ENCODE measurements at regions not wholly inside any gene's neighbourhood (a gene's known extent, or its start where the extent isn't known, plus 50 kb on each side); places are given as distances from the start of the nearest gene placed in this dataset.
"Not testable (repeated sequence)": the region's sequence is repeated elsewhere in the genome, so short reads cannot be mapped to it uniquely, and the experiment has no call there.

DNA sequence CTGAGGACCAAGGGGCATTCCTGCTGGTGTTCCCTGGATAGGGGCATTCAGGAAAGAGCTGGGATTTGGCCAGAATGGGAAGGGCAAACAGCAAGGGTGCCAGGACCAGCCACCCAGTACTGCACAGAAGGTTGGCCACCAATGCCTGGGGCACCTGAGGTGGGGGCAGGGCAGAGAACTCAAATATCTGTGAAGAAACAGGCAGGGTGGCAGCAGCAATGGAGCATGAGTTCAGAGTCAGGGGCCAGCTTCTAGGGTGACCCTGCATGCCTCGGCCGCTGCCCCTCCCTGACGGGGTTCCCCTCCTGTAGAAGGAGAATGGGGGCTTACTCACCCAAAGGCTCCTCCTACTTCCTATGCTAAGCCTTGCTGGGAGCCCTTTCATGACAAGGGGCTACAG is 79.3 kb upstream of the SHANK2 start:
- DNase-seq, result no peak

DNA sequence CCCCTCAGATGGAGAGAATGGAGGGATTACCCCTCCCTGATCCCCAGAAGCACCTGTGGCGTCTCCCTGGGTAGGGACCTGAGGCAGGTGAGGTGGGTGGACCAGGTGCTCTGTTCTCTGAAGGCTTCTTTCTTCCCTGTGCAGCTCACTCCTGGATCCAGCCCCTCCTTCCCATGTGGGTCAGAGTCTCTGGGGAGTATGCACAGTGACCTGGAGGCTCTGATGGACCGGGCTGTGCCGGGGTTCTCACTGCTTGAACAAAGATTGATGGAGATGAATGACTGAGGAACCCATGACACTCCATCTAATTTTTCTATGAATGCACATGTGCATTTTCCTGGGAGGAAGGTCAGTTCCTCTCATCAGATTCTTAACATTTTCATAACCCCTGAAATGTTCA is 78.6 kb upstream of the SHANK2 start:
- DNase-seq, result no peak

DNA sequence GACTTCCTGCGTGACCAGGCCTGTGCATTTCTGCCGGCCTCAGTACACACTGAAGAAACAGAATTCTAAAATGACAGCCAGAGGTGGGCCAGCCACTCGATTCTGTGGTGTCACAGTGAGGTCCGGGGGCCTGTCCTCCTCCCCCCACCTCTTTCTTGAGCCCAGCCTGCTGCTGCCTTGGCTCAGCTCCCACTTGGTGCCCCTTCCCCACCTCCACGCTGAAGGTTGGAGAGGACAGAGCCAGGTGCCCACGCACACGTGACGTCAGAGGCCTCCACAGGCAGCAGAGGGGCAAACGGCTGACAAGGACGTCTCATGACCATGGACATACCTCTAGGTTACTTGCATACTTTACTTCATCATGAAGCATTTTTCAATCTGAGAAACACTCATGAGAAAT is 78.0 kb upstream of the SHANK2 start:
- no peak for DNase-seq

DNA sequence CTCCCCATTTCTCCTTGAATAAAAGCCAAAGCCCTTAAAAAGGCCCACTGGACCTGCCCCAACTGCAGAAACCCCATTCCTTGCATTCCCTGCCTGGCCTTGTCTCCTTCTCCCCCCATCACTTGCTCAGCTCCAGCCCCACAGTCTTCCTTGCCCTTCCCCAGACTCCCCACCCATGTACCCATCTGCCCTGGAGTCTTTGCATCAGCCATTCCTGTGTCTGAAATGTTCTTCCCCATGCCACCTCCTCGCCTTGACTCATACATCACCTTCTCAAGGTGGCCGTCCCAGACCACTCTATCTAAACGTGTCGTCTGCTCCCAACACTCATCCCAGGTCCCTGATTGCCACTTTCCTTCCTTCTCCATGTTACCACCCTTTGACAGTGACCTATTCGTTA is 77.4 kb upstream of the SHANK2 start:
- no peak for DNase-seq

DNA sequence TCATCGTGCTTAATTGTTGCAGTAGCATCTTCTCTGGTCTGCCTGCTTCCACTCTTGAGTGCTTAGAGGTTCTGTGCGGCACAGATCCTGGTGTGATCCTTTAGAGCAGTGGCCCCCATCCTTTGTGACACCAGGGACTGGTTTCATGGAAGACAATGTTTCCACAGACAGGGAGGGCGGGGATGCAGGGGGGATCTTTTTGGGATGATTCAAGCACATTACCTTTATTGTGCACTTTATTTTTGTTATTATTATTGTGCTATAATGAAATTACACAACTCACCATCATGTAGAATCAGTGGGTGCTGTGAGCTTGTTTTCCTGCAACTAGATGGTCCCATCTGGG is 76.8 kb upstream of the SHANK2 start:
- DNase-seq, result no peak

DNA sequence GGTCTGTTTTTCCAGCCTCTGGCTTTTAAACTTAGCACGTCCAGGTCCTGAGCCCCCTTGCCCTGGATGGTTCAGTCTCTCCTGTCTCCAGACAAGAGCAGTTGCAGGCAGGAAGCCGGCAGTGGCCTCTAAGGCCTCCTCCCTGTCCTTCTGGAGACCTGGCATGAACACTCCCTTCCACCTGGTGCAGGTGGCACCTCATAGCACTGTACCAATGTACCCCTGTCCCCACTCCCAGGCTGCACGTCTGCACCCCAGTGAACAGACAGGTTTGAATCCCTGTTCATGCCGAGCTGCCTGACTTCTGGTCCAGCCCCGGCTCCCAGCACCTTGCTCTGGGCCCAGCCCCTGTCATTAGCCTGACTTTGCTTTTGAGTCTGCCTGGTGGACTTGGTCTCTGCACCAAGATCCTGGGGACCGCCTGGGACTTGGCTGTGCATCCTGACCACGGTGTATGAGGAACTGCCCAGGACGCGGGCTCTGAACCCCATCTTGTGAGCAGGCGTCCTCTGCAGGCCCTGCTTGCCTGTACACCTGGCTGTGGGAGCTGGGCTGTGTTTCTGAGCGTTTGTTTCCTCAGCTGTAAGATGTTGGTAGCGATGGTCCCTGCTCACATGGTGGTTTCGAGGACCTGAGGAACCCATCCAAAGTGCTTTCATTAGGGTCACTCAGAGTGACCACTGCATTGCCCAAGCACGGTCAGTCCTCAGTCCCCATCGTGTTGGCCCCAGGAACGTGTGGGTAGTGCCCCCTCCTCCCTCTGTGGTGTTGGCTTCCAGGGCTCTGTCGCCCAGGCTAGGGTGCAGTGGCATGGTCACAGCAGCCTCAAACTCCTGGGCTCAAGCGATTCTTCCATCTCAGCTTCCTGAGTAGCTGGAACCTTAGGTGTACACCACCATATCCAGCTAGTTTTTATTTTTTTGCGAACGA is 75.0 kb upstream of the SHANK2 start:
- no peak for DNase-seq

DNA sequence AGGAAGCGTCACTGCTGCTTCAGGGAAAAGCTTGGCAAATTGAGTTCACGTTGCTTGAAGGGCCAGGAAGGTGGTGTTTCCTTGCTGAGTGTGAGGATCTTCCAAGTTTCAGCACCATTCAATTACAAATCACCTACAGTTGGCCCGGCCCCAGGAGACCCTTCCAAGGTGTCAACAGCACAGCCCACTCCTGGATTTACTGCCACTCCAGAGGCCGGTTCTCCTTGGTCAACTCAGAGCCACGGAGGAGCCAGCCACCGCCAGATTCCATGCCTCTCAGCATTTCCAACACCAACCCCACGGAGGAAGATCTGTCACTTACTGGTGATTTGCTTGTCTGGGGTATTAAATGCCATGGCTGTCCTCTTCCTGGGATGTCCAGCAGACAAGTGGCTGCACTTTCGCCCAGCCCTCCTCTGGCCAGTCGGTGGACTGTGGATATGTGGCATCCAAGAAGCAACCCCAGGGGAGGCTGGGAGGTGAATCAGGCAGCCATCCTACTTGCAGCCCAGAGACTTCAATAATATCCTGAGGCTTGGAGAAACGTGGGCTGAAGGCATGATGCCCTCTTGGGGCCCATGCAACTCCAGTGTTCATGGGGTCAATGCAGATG is 74.1 kb upstream of the SHANK2 start:
- DNase-seq, result no peak

DNA sequence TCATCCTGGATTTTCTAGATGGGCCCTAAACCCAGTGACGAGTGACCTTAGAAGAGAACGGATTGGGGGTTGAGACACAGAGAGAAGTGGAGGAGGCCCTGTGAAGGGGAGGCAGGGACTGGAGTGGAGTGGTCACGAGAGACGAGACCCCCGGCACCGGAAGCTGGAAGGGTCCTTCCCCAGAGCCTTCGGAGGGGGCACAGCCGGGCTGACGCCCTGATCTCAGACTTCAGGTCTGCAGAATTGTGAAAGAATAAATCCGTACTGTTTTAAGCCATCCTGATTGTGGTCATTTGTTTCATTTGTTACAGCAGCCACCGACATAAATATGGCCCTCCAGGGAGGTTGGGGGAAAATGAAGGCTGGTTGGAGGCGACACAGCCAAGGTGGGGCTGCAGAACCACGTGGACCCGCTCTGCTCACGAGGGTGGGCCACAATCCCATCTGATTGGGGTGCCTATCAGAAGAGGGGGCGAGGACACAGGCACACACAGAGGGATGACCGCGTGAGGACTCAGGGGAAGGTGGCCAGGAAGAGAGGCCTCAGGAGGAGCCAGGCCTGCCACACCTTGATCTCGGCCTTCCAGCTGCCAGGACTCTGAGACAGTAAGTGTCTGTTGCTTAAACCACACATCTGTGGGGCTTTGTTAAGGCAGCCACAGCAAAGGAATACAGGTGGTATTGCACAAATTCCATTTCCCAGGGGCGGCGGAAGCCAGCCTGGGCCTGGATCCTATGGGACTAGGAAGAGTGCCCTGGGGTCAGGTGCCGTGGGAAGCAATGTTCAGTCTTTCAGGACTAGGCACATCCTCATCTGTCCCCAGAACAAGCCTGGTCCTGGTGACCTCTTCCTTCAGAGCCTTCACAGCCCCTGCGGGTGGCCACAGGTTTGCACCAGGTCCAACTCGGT is 73.3 kb upstream of the SHANK2 start:
- DNase-seq, result no peak

DNA sequence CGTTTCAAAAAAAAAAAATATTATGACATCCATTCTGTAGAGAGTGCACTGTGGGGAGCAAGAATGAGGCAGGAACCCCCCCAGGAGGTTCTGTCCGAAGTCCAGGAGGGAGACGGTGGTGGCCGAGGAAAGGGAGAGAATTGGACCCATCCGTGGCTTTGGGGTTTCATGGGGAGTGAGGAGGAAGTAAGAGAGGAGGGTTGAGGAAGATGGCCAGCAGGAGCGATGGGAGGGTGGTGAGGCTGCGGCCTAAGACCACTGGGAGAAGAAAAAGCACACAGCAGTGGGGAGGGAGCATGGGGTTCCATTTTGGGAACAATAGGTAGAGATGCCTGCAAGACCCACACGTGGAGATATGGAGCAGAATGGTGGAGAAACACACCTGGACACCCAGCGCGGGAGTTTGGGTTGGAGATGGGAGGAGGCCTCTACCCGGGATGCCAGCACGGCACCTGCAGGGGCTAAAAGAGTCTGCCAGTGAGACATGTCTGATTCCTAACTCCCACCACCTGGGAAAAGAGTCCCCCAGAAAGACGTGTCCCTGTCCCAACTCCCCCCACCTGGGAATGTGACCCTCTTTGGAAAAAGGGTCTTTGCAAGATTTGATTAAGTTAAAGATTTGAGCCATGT is 72.5 kb upstream of the SHANK2 start:
- no peak for DNase-seq

DNA sequence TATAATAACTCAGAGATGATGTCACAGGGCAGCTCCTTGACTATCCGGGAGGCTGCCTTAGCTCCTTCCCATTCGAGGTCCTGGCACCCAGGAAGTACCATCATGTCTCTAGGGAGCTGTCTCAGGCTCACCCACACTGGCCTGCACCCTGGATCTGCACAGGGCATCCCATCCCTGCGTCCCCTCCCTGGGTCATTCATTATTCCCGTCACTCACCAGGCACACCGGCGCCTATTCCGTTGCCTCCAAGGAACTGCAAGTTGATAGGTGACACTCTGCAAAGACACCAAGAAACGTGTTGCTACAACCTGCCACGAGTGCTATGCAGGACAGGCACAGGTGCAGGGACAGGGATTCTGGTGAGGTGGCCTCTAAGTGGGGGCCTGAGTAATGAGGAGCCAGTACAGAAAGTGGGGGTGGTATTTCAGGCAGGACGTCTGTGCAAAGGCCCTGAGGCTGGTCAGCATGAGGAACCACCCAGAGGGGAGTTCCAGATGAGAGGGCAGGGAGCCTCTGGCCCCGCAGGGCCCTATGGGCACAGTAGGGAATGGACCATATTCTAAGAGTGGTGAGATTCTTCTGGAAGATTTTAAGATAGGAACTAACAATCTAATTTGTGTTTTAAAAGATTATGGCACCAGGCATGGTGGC is 71.6 kb upstream of the SHANK2 start:
- DNase-seq, result no peak

DNA sequence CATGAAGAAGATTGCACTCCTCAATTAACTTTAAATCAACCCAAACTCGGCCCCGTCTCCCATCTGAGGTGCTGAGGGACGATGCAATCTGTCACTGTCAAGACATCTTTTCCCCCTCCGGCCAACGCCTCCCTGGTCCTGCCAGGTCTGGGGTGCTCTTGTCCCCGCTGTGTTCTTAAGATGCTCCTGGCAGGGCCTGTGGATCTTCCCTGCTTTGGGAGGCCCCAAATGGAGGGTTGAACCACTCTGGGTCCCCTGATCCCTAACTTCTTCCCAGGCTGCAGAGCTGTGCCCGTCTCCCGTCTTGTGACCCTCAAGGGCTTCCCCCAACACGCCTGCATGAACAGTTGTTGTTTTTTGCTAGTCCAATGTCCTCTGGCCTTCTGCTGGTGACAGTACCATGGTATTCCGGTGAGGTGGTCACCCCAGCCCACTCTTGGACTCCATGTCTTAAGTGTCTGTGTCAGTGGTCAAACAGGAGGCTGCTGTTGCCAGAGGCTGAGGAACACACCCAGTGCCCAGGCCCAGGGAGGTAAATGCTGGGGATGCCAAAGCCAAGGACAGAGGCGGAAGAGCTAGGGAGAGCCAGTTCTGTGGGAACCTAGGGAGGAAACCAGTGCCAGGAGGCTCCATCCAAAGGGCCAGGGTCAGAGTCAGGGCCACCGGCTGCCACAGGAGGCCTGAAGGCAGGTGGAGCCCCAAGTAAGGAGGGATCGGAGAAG is 70.6 kb upstream of the SHANK2 start:
- no peak for DNase-seq

DNA sequence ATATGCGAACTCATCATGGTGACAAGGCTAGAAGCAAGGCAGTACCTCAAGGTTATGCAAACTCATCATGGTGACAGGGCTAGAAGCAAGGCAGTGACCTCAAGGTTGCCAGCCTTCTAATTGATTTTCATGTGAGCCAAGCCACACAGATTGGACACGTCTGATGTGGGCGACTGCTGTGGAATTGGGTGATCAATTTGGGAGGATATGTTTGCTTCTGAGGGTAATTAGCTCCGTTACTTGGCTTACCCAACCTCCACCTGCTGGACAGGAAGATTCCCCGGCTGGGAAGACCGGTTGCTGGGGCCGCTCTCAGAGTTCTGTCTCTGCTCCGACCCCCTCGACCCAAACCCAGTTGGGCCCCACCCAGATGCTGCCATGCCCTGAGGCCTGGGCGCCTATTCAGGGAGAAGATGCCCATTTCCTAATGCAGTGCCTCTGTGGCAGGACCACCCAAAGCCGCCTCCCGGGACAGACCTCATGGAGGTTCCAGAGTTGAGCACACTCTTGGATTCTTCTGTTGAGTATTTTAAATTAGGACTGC is 69.9 kb upstream of the SHANK2 start:
- no peak for DNase-seq

DNA sequence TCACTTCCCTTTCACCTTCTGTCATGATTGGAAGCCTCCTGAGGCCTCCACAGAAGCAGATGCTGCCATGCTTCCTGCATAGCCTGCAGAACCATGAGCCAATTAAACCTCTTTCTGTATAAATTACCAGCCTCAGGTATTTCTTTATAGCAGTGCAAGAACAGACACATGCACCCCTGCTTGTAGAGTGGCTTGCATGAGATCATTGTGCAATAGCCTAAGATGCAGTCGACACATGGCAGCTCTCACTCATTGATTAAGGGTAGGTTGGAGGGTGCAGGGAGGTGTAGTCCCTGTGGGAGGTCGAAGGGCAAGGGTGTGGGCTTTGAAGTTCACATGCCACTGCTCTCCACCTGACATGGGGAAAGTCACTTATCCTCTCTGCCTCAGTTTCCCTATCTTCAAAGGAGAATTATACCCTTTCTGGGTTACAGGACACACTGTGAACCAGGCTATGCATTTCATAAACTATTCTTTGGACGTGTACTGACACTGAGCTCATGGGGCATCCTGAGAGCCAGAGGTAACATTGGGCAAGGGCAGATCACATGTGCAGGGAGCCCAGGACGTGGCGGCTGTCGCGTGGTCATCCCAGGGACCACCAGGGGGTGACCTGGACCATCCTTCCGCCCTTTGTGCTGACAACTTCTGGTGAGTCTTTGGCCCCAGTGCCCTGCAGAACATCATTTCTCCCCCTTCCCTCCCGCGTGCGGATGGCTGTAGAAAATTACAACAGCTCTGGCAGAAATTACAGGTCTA is 69.2 kb upstream of the SHANK2 start:
- DNase-seq, result no peak

DNA sequence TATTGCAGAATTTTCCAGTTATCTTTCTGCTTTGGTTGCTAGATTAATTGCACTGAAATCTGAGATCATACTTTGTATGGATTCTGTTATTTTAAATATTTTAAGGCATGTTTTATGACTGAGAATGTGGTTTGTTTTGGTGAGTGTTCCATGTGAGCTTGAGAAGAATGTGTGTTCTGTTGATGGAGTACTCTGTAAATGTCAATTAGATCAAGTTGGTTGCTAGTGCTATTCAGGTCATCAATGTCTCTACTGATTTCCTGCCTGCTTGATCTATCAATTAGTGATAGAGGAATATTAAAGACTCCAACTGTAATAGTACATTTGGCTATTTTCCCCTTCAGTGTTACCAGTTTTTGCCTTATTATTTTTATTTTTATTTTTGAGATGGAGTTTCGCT is 64.3 kb upstream of the SHANK2 start:
- no peak for DNase-seq

DNA sequence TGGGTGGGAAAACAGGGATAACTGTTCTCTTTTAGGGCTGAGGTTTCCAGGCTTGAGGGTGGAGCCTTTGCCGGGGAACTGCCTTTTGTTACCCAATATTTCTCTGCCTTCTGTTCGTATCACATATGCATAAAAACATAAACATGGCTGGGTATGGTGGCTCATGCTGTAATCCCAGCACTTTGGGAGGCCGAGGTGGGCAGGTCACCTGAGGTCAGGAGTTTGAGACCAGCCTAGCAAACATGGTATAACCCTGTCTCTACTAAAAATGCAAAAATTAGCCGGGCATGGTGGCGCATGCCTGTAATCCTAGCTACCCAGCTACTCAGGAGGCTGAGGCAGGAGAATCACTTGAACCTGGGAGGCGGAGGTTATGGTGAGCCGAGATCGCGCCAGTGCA is 60.2 kb upstream of the SHANK2 start:
- DNase-seq, result not testable (repeated sequence)

DNA sequence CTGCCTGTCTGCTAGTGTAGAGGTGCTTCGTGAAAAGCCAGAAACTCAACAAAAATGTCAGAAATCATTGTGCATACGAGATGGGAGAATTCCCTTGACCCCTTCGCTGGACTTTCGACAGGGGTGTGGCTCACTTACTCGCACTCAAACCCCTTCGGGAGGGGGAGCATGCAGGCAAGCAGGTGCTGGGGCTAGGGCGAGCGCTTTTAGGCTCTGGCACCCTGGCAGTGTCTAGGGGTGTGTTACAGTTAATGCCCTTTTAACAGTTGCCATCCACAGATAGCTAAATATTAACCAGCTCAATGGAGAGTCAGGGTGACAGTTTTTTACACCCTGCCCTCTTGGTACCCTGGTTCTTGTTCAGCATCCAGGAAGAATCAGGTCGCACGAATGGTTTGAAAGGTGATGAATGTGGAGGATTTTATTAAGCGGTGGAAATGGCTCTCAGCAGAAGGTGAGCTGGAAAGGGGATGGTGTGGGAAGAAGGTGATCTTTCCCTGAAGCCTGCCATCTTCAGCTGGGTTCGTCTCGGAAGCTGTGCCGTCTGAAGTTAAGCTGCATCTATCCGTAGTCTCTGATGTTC is 59.6 kb upstream of the SHANK2 start:
- DNase-seq, result no peak

DNA sequence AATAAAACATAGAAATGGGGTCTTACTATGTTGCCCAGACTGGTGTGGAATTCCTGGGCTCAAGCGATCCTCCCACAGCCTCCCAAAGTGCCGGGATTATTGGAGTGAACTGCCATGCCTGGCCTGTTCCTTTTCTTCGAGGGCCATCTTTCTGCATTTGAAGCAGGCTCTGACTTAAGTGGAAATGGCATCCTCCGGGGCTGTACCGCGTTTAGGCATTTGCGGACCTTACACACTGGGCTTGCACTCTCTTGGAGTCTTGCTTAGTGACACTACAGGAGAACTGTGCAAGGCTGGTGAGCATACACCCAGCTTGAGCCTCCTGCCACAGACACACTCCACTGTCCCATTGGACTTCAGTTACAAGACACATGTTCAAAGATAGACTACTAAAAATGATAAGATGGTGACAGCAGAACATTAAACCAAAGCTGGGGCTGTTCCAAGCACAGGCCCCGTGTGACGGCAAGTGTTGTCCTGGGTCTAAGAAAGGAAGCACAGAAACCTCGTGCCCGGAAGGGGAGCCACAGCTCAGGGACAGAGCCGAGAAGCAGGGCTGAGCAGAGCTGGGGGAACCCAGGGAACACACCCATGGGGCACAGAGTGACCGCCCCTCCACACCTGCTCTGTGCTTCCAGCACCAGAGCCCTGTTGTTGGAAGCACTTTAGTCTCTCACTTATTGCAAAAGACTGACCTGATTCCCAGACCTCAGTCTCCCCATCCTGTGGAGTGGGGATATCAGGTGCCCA is 59.0 kb upstream of the SHANK2 start:
- DNase-seq, result no peak

DNA sequence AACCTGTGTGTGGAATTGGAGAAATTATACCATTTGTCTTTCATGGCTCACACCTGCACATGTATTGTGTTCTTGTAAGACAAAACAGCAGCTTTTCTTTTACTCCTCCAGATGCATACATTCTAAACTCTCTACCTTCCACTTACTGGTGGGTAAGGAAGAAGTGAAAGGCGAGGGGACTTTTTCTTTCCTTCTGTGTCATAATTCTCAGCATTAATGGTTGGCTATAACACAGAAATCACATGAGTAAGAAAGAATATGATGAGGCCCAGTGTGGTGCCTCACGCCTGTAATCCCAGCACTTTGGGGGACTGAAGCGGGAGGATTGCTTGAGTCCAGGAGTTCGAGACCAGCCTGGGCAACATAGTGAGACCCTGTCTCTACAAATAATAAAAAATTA is 57.8 kb upstream of the SHANK2 start:
- no peak for DNase-seq

DNA sequence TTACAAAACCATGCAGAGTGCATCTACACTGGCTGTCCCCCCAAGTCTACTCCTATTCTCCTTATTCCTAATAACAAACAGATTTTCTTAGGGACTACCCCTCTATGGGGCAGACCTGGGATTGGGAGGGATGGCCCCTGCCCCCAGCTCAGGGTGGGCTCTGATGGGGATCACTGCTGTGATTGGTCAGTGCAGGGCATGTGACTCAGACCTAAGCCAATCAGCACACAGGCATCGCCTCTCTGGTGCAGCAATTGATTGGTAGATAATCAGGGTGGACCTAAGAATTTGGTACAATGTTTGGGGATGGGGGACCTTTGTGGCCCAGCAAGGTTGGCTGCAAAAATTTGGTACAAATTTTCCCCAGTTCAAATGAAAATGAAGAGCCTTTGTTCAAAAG is 57.2 kb upstream of the SHANK2 start:
- no peak for DNase-seq

DNA sequence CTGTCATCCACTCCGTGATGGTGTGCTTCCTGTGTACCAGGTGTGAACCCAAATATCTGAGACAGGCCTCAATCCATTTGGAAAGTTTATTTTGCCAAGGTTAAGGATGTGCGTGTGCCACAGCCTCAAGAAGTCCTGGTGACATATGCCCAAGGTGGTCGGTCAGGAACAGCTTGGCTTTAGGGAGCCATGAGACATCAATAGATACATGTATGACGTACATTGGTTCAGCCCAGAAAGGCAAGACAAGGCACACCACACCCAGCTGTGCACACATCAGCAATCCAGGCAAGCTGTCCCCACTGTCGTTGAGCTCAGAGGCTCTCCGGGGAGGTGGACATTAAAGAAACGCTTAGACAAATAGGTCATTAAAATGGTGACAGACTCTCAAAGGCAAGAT is 56.8 kb upstream of the SHANK2 start:
- DNase-seq, result no peak
